GM12873 (cell line): ENCODE measurements at regions not wholly inside any gene's neighbourhood (a gene's known extent, or its start where the extent isn't known, plus 50 kb on each side); places are given as distances from the start of the nearest gene placed in this dataset.

ENCODE experiments used
- CTCF ChIP-seq: IDR thresholded peaks from 2 replicates; pipeline ENCODE4 v1.5.1; 2012; ENCODE audit warnings: low read depth, mild to moderate bottlenecking, moderate library complexity, low read length, control low read depth; ENCODE audit not compliant: insufficient read depth; ENCODE audit errors: missing control alignments

GRCh38 chr7:23887660-23888059, 177.6 kb downstream of the STK31 start:
- no peak for TF ChIP-seq CTCF

GRCh38 chr7:23888958-23889357, 178.9 kb downstream of the STK31 start:
- TF ChIP-seq CTCF: no peak

- no peak for TF ChIP-seq CTCF
These were observed 179.5 kb downstream of the STK31 start for GRCh38 chr7:23889566-23889965.

- no peak for TF ChIP-seq CTCF
These were observed 182.0 kb downstream of the STK31 start for GRCh38 chr7:23892019-23892418.

- TF ChIP-seq CTCF: no peak
These were observed 183.3 kb downstream of the STK31 start for GRCh38 chr7:23893176-23893941.

GRCh38 chr7:23893942-23894891, 184.2 kb downstream of the STK31 start:
- TF ChIP-seq CTCF: no peak

- TF ChIP-seq CTCF: no peak
These were observed 185.0 kb downstream of the STK31 start for GRCh38 chr7:23894892-23895569.
